Endodermal cell (in vitro differentiated cells): ENCODE measurements at regions not wholly inside any gene's neighbourhood (a gene's known extent, or its start where the extent isn't known, plus 50 kb on each side); places are given as distances from the start of the nearest gene placed in this dataset.

Source experiments
- DNase-seq: peaks from one replicate; pipeline ENCODE4 v3.0.0-alpha.2; 2017
- H3K27ac ChIP-seq: 2 replicates; pipeline ENCODE4 v1.5.1; 2013; ENCODE audit warnings: mild to moderate bottlenecking, low read depth, low read length, moderate library complexity
- H3K27me3 ChIP-seq: 2 replicates; pipeline ENCODE4 v1.6.1; 2013; ENCODE audit warnings: mild to moderate bottlenecking, low read length, moderate library complexity; ENCODE audit not compliant: insufficient read depth, control insufficient read depth, poor library complexity, severe bottlenecking
- H3K36me3 ChIP-seq: 2 replicates; pipeline ENCODE4 v1.7.0; 2013; ENCODE audit warnings: mild to moderate bottlenecking, low read length, moderate library complexity; ENCODE audit not compliant: control insufficient read depth, insufficient read depth
- H3K4me1 ChIP-seq: one replicate; pipeline ENCODE4 v1.7.0; 2013; ENCODE audit warnings: low read length; ENCODE audit not compliant: control insufficient read depth, insufficient read depth
- H3K4me3 ChIP-seq: 2 replicates; pipeline ENCODE4 v1.5.1; 2013; ENCODE audit warnings: mild to moderate bottlenecking, low read length, moderate library complexity
- H3K9ac ChIP-seq: 2 replicates; pipeline ENCODE4 v1.6.1; 2013; ENCODE audit warnings: mild to moderate bottlenecking, low read length, moderate library complexity; ENCODE audit not compliant: poor library complexity, severe bottlenecking; ENCODE audit errors: extremely low read depth
- H3K9me3 ChIP-seq: 2 replicates; pipeline ENCODE4 v1.6.1; 2013; ENCODE audit warnings: mild to moderate bottlenecking, low read length, moderate library complexity; ENCODE audit not compliant: control insufficient read depth
- H3K27ac Mint-ChIP-seq: 2 replicates; pipeline ENCODE4 v1.8.0; 2020; ENCODE audit warnings: mixed read lengths
- H3K27me3 Mint-ChIP-seq: 2 replicates; pipeline ENCODE4 v1.8.0; 2021; ENCODE audit warnings: mild to moderate bottlenecking, mixed read lengths; ENCODE audit not compliant: insufficient read depth
- H3K36me3 Mint-ChIP-seq: 2 replicates; pipeline ENCODE4 v1.8.0; 2020; ENCODE audit warnings: low read depth, mixed read lengths
- H3K4me1 Mint-ChIP-seq: 2 replicates; pipeline ENCODE4 v1.8.0; 2020; ENCODE audit warnings: mixed read lengths
- H3K4me3 Mint-ChIP-seq: 2 replicates; pipeline ENCODE4 v1.8.0; 2020; ENCODE audit warnings: mild to moderate bottlenecking, moderate library complexity, mixed read lengths
- H3K9me3 Mint-ChIP-seq: 2 replicates; pipeline ENCODE4 v1.8.0; 2020; ENCODE audit warnings: mild to moderate bottlenecking, mixed read lengths
- CTCF ChIP-seq: fragments of 200-600 bp; sonication (generic); conservative IDR thresholded peaks from 2 replicates; pipeline ENCODE4 v1.5.0; 2021; ENCODE audit warnings: antibody characterized with exemption, mild to moderate bottlenecking
- WGBS, 2 experiments: methylation state at CpG; one replicate each; pipeline versions ENCODE4 v1.1.5 to v1.1.7; 2013; ENCODE audit warnings: missing lambda C conversion rate in 2 of 2, mixed read lengths in 1 of 2; ENCODE audit not compliant: insufficient coverage in 1 of 2, insufficient read length in 1 of 2; 5-methylcytosine and 5-hydroxymethylcytosine counted together

DNA sequence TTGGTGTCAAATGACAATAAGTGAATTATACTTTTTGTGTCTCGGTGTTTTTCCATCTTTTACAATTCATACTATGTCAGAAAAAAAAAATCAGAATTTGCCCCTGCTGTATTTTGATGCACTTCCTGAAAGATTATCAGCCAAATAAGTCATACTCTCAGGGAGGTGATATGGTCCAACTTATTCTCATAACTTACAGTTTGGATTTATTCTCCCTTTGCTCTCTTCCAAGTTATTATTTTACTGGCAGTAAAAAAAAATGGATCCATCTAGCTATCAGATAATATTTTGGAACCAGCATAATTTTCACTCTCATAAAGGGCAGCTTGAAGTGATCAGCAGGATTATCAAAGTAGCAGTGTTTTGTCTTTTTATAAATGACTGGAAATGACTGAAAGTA lies 337.1 kb downstream of the BMPER start:
- H3K27ac Mint-ChIP-seq, result no peak overlapping the region
- no peak for TF ChIP-seq CTCF

GRCh38 chr7:34245246-34245645 lies 339.9 kb downstream of the BMPER start:
- H3K4me1 Mint-ChIP-seq, result no peaks in the 10 kb centered on the region
- Histone ChIP-seq H3K27me3 (no peaks in the 10 kb centered on the region), H3K9ac (no peak overlapping the region), H3K4me1 (no peaks in the 10 kb centered on the region), H3K4me3 (no peak overlapping the region), H3K27ac (no peak overlapping the region), H3K36me3 (no peaks in the 10 kb centered on the region), H3K9me3 (no peaks in the 10 kb centered on the region)
- WGBS, 2 experiments, result 86 to 92% methylated on average over 3 to 4 of the region's 4 CpGs
- H3K4me3 Mint-ChIP-seq, result no peak overlapping the region
- TF ChIP-seq CTCF, result no peak
- H3K27ac Mint-ChIP-seq, result no peak overlapping the region
- DNase-seq, result no peak
- no peaks in the 10 kb centered on the region for H3K36me3 Mint-ChIP-seq
- H3K9me3 Mint-ChIP-seq, result no peaks in the 10 kb centered on the region
- no peaks in the 10 kb centered on the region for H3K27me3 Mint-ChIP-seq

More for the DNA sequence above, 337.1 kb downstream of the BMPER start:
- Mint-ChIP-seq H3K9me3 (no peaks in the 10 kb centered on the region), H3K4me3 (no peak overlapping the region), H3K4me1 (no peaks in the 10 kb centered on the region), H3K27me3 (no peaks in the 10 kb centered on the region), H3K36me3 (no peaks in the 10 kb centered on the region)
- Histone ChIP-seq H3K27me3 (no peaks in the 10 kb centered on the region), H3K36me3 (no peaks in the 10 kb centered on the region), H3K9me3 (no peaks in the 10 kb centered on the region), H3K9ac (no peak overlapping the region), H3K27ac (no peak overlapping the region), H3K4me1 (no peaks in the 10 kb centered on the region), H3K4me3 (no peak overlapping the region)
- 89% methylated on average over 1 of the region's 1 CpG for WGBS, 2 experiments
- no peak for DNase-seq

- no peaks in the 10 kb centered on the region for H3K9me3 Mint-ChIP-seq
- no peaks in the 10 kb centered on the region for H3K27me3 Mint-ChIP-seq
- Histone ChIP-seq H3K9me3 (no peaks in the 10 kb centered on the region), H3K27me3 (no peaks in the 10 kb centered on the region), H3K9ac (no peak overlapping the region), H3K4me1 (no peaks in the 10 kb centered on the region), H3K4me3 (no peak overlapping the region), H3K27ac (no peak overlapping the region), H3K36me3 (no peaks in the 10 kb centered on the region)
- no peak overlapping the region for H3K4me3 Mint-ChIP-seq
- H3K27ac Mint-ChIP-seq, result no peak overlapping the region
- H3K36me3 Mint-ChIP-seq, result no peaks in the 10 kb centered on the region
- 86 to 88% methylated on average over 1 of the region's 1 CpG for WGBS, 2 experiments
- TF ChIP-seq CTCF, result no peak
- no peaks in the 10 kb centered on the region for H3K4me1 Mint-ChIP-seq
- no peak for DNase-seq
Observed at GRCh38 chr7:34247468-34247867, 342.1 kb downstream of the BMPER start.
